Inflammatory macrophage (primary cell): ENCODE measurements at regions not wholly inside any gene's neighbourhood (a gene's known extent, or its start where the extent isn't known, plus 50 kb on each side); places are given as distances from the start of the nearest gene placed in this dataset.
A peak's percentile ranks its signal among the peaks of the same experiment; 100 is the strongest.

Source experiments
- DNase-seq, 2 donors: peaks; one replicate each; pipeline ENCODE4 v3.0.0-alpha.2; 2020 to 2022

DNA sequence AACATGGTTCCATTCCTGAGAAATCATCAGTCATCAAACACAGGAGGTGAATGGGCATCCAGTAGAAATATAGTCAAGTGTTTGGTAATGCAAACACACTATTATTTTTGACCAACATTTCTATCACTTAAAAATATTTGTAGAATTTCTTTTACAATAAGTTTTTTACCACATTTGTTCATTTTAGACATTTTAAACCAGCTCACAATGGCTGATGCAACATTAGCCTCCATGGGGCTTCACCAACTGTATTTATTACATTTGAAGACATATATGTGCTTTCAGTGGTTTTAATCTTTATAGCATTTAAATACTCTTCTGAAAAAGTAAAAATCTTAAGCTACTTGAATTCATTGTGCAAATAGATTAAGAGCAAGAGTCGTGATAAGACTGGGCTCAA is 1201.4 kb upstream of the TMEM132C start:
- DNase-seq: no peak

DNA sequence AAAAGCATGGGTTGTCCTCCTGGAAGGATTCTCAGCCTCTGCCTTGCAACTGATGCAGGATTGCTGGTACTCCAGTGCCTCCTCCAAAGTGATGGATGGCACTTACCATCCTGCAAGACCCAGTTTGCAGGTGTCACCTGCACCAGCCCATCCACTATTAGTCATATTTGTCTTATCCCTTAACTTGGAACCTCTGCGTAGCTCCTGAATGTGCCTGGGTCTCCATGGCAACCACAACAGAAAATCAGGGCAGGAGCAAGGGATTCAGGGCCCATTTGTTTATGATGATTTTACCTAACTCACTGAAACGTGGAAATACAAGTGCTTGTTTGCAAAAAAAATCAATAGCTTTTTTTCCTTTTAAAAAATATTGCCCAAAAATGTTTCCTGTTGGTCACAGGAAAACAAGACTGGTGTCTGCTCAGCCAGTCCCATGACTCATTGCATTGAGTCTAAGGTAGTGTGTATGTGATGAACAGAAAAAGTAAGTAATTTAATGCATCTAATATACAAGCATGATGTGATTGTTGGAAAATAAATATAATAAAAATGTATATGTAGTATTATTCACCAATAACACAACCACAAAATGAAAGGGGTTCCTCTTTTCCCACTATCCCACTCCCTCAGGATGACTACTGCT is 1196.3 kb upstream of the TMEM132C start:
- no peak for DNase-seq

DNA sequence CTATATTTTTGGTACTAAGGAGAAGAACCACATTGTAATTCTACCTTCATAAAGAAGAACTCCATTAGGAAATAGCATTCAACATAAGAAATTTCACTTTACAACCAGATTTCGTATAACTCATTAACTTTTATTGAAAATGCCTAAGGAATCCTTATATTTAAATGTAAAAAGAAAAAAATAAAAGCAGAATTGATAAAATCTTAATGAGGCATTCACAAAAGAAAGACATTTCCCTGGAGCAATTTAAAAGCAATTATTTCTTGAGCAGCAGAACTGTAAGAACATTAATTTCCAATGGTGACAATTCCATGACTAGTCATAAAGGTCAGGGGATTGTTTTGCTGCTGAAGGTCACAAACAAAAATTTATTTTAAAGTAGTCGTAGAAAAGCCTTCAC is 1192.8 kb upstream of the TMEM132C start:
- DNase-seq: no peak

DNA sequence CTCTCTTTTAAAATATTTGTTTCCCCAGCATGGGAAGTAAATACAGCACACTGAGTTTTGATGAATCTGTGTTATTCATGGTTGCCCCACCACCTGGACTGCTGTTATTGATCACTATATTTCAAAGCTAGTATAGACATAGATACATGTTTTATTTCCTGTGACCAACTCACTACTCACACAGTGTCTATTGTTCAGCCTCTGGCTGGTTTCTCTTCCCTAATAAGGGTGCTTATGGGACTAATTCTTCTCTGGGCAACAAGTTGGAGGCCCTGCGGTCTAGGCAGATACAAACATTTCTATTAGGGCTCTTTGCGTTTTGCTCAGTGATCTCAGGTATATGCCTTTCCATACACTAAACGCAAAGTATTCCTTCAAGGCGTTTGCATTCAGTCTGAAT is 1191.0 kb upstream of the TMEM132C start:
- DNase-seq: no peak

DNA sequence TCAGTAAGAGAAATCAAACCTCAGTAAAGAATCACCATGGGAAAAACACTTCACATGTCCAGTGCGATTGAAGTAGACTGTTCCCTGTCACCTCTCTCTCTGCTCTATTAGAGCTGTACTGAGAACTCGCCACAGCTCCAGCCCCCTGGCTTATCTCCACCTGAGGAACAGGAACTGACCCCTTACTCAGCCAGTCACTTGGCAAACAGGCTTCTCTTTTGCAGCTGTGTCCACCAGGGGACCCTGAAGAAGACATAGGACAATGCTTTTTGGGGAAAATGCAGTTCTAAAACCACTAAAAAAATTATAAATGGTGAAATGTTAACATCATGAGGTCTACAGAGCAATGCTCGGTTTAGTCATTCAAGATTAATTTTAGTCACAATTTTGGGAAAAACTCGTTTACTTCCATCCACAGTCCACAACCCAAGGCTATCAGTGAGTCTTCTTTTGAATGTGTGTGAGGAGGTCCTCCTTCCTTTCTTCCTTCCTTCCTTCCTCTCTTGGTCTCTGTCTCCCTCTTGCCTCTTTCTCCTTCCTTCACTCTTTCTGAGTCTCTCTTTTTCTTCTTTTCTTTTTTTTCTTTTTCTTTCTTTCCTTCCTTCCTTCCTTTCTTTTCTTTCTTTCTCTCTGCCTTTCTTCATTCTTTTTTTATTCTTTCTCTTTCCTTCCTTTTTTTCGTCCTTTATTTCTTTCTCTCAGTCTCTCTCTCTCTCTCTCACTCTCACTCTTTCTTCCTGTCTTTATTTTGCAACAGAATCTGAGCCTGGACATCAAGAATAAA is 1189.5 kb upstream of the TMEM132C start:
- DNase-seq: no peak

DNA sequence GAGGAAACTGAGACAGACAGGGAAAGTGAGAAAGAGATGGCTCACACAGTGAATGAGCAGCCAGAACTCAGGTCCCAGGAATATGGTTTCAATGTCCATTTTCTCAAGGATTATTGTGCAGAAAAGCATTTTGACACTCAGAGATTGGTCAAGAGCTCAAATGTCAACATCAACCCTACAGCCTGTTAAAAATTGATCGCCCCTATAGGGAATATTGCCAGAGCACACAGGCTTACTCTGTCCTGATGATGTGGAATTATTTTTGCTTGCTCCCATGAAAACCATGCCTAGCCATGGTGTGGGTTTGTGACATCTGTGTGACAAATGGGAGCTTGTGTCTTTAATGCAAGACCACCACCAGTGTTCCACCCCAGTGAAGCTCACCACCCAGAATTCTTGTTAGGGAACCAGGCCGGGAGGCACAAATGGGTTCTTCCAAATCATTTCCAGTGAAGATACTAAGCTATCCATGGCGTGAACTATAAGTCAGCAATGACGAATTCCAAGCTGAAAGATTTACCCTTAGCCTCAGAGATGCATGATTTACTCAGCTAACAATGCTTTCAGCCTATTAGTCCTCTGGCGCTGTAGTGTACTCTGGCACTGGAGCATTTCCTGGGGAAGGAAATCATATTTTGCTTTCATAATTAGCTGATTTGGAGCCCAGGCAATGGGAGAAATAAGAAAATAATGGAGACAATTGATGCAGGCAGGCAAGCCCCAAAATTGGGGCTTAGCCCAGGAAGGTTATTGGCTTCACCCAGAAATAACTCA is 1188.2 kb upstream of the TMEM132C start:
- no peak for DNase-seq

DNA sequence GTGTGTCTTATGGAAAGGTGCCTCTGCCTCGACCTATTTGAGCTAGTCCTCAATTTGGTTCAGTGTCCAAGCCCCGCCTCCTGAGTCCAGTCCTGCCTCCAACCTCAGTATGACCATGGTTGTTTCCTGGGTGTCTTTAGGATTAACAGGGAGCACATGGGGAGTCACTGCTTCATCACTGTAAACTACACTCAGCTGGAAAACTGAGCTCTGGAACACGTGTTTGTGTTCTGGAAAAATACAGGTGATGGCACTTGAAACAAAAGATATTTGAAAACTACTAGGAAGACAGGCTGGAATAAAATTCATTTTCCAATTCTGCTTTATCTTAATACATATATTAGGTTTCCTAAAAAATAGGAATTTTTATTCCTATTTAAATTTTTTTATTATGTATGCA is 1187.3 kb upstream of the TMEM132C start:
- no peak for DNase-seq

DNA sequence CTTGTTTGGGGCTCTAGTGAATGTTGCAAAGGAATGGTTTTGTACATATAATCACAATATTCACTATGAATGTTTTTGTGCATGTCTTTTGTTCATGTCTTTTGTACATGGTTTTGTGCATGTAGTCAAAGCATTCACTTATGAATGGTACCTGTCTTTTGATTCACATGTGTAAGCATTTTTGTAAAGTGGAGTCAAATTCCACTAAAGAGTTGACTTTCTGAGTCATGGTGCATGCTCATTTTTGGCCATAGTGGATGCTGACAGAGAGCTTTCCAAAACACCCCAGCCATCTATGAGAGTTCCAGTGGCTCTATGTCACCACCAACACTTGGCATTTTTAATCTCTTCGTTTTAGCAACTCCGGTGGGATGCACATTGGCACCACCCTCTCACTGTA is 1185.9 kb upstream of the TMEM132C start:
- DNase-seq: no peak

DNA sequence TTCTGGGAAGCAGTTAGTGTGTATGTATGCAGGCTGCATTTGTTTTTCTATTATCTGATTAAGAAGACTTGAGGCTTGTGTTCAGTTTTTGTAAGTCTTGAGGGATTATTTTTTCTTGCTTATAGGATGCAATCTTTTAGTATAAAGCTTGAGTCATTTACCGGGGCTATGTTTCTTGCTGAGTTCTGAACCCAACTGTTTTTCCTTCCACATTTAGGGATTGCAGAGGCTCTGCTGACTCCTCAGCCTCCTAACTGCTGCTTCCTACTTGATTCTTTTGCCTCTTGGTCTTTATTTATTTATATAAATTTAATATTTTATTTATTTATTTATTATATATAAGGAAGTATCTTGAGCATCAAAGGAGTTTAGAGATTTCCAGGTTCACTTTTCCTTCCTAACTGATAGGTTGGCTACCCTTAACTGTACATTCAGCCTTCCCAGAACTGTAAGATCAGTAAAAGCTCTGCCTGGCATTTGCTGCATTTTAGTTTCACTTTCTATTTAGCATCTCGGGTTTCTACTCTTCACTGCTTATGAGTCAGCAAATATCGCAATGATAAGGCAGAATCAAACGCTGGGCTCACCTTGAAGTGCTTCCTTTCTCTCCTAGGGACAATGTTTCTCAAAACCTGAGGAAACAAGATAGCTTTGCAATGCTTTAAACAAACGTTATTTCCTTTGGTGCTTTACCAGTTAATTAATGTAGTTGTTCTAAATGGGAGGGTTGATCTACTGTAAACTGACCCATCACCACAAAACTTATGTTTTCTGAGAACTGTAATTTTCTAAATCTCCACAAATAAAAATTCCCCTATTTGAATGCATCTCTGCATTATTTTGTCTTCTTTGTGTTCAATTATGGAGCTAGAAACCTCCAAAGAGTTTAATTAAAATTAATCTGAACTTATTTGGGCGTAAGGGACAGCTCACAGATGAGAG is 1183.7 kb upstream of the TMEM132C start:
- peak; percentile 39 to 57 for DNase-seq

DNA sequence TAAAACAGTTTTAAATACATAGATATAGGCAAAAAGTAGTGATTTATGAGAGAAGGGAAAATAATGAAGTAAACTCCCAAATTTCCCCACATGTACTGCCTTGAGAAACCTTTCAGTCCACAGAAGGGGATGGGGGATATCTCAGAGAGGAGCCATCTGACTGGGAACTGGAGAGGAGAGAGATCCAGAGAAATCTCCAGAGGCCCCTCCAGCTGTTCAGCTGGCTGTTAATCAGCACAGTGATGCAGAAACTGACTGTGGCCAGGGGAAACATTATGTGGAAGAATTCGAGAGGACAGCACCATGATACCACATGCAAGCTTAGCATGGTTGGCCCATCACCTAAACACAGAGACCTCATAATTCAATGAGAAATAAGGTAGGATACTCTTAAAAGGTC is 1165.9 kb upstream of the TMEM132C start:
- DNase-seq: no peak

DNA sequence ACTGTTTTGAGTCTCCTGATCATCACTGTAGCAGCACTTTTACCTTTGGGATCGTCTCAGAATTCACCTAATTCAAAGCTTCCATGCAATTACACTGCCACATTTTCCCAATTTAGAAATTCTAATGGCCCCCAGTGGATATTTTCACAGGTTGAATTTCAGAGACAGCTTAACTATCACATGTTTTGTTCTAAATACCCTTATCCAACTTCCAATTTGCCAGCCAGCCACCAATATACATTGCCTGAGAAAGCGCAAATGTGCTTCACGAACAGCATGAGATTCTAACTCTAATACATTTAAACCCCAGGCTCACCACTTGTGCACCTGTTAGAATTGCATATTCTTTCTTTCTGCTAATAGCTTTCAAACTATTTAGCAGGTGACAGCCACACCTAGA is 1160.9 kb upstream of the TMEM132C start:
- DNase-seq: no peak

DNA sequence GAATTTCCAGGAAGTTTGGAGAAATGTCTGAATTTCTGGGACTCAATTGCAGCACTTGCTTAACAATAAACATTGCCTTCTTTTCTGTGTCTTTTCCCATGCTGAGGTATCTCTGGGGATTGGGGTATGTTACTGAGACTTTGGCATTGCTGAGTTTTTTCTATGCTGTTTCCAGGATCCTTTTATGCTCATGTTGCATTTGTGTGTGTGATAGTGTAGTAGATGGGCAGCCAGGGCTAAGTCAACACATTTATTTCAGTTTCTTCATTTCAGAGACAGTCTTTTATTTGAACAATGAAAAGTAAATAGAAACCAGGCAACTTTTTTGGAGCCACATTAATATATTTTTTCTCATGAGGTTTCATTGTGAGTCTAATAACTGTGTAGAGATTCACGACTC is 1160.3 kb upstream of the TMEM132C start:
- DNase-seq: no peak

DNA sequence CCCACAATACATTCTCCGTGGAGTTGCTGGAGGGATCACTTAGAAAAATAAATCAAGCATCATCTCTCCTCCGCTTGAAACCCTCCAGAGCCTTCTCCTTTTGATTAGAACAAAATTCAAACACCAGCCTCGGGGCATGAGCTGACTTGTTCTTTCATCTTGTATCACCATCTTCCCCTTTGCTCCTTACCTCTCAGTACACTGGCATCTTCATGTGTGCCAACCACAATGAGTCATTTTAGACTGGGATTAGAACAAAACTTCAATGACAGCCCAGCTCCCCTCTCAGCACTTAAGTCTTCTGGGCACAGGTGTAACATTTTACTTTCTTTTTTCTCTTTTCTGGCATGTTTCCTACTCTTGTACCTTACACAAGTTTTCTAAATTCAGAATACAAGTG is 1159.2 kb upstream of the TMEM132C start:
- DNase-seq: no peak

DNA sequence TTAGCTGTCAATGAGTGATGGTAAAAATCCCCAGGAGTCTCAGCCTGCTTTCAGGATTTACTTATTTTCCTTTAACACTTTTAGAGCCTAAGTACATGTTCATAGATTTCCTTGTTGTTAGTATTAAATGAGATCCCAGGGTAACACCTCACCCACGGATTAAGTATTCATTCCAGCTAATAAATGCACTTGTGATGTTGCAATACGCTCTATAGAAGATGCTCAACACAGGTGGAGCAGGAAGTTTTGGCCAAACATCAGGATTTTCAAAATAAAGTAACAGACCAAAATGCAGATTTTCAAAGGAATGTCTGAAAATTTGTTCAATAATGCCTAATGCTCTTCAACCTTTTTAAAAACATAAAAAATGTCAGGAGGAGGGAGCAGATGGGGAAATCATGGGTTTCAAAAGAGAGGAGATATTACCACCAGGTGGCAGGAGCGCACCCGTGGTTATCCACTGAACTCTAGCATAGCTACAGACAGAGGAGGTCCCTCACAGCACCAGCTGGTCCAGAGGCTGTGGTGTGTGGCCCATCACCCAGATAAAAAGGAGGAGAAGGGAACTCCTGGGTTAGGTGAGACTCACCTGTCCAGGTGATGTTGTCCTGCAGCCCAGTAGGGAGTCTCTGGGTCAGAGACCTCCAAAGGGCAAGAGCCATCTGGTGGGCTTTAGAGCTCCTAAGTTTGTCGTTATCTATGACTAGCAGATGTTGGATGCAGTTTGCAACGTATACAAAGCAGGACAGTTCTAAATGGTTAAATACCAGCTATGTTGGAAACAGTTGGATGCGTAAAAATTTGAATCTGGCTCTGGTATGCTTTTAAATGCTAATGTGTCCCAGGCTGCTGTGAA is 1158.4 kb upstream of the TMEM132C start:
- peak; percentile 53 to 59 for DNase-seq

DNA sequence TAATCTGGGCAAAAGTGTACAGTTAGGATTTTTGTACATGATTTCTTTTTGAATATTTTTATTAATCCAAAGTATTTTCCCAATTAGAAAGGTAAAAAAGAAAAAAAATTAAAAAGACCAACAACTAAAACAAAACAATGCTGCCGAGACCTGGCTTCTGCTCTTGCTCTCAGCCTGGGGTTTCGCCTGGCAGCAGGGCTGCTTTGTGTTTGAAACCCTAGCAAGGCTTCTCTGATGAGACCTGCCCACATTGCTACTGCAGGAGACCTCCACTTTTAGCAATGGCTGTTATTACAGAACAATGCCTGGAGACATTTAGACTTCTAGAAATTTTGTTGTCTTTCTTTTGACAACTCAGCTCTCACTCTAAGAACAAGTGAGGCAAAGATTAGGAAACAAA is 1153.0 kb upstream of the TMEM132C start:
- DNase-seq: no peak

DNA sequence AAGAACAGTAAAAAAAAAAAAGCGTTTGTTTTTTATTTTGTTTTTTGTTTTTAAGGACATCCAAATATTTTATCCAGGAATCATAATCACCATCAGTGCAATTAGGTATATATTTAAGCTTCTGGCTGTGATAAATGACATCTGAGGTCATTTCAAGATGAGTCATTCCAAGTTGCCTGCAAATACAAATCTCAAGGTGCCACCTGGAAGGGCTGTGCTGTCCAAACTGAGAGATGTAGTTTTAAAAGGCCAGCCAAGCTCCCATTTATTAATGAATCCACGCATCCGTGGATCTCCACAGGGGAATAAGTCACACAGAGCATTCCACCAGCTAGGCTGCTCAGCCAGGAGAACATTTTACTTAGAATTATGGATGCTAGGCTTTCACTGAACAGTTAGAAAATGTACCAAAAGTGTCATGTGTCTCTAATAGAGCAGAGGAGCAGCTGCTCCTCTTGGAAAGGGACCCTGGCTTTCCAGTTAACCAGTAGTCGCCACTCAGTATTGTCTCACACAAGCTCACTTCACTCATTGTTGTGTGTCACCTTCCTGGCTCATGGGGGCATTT is 1151.4 kb upstream of the TMEM132C start:
- DNase-seq: no peak

DNA sequence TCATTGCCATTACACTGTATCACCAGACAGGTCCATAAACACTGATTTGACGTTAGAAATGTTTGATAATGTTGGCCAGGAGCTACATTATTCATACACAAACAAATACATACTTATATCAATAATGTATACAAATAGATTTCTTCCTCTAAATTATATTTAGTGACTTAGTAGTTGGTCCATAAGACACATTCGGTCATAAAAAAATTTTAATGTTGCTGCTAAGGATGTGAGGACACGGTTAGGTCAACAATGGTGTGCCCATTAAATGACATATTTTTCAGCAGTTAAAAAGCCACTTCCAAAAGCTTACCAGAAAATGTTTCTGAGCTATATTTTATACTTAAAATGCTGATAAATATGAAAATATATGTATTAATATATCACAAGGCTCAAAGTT is 1148.7 kb upstream of the TMEM132C start:
- DNase-seq: no peak

DNA sequence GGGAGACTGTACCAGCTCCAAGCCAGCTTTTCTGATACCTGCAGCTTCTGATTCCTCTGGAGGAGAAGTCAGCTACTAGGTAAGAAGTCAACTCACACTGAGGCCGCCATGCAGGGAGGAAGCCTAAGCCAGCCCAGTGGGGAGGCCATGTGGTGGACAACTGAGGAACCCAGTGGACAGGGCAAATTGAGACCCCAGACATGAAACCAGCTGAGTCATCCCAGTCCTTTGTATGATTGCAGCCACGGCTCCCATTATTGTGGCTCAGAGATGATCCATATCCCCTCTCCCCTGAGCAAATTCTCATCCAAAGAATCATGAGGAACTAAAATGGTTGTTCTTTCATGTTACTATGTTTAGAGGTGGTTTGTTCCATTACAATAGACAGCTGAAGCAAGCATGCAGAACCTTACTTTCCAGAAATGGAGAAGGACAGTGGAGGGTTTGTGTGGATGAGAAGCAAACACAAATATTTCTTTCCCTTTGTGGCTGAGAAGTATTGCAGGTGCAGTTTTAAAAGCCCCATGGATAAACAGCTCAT is 1147.3 kb upstream of the TMEM132C start:
- DNase-seq: no peak

DNA sequence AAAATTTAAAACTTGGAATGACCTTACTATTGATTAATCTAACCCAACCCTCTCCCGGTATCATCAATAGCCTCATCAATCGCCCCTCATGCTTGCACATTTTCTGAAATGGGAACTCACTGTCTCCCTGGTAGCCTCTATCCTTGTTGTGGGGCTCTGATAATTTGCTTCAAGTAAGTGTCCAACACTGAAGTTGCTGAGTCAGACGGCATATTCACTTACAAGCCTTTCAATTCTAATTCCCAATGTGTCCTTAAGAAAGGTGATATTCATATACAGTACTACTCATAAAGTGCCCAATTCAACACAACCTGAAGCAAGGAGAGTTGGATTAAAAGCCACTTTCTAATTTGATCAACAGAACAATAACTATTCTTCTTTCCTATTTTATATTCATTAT is 1146.1 kb upstream of the TMEM132C start:
- no peak for DNase-seq

DNA sequence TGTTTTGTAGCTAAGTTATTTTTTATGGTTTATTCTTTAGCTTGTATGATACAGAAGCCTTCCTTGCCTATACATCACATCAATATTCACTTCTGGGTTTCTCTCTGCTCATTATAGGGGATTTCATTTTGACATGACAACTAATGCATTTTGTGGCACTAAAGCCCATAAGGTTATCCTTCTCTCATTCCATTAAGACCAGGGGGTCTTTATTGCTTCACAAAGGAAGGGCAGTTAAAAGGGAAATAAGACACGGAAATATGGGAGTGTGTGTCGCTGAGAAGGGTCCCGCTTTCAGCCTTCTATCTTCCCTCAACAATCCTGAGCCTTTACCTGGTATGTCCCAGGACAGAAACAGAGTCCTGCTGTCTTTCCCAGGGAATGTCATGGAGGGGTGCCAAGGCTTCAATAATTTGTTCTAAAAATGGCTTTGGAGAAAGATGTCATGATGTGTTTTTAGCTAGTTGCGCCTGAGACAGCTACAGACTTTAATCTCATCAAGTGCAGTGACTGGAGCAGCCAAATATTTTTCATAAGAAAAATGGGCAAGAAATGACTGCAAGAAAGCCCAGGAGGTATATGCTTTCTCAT is 1145.4 kb upstream of the TMEM132C start:
- no peak for DNase-seq
